Prostate gland (tissue), 2 donors: ENCODE measurements at regions not wholly inside any gene's neighbourhood (a gene's known extent, or its start where the extent isn't known, plus 50 kb on each side); places are given as distances from the start of the nearest gene placed in this dataset.

Source experiments
- CTCF ChIP-seq, 4 experiments: fragments of 200-600 bp in 2 of 4; fragments of 450-650 bp in 2 of 4; sonication (generic) in 2 of 4; IDR thresholded peaks; 1 replicate in 3 of 4; 2 replicates in 1 of 4; pipeline ENCODE4 v1.5.1; 2016 to 2019; ENCODE audit warnings: antibody characterized with exemption in 4 of 4, mild to moderate bottlenecking in 2 of 4, moderate library complexity in 2 of 4
- POLR2A ChIP-seq: fragments of 450-650 bp; IDR thresholded peaks from one replicate; pipeline ENCODE4 v1.6.1; 2016; ENCODE audit warnings: antibody characterized with exemption, mild to moderate bottlenecking
- POLR2AphosphoS5 ChIP-seq: sonication (generic); formaldehyde crosslinking; IDR thresholded peaks from one replicate; pipeline ENCODE4 v1.6.1; 2017; ENCODE audit warnings: antibody characterized with exemption

GRCh38 chr21:28858424-28858823 lies 134.3 kb downstream of the LTN1 start:
- no peak for TF ChIP-seq CTCF (IDR thresholded peaks at IDR 0.05)
- TF ChIP-seq POLR2A: no peak
- TF ChIP-seq POLR2AphosphoS5: no peak
